Esophagus muscularis mucosa (tissue), 3 donors: ENCODE measurements at regions not wholly inside any gene's neighbourhood (a gene's known extent, or its start where the extent isn't known, plus 50 kb on each side); places are given as distances from the start of the nearest gene placed in this dataset.

Experiments used
- CTCF ChIP-seq, 3 experiments: fragments of 200-600 bp in 2 of 3; fragments of 450-650 bp in 1 of 3; sonication (generic) in 2 of 3; IDR thresholded peaks; one replicate each; pipeline ENCODE4 v1.5.1; 2017 to 2019; ENCODE audit warnings: antibody characterized with exemption in 3 of 3, mild to moderate bottlenecking in 2 of 3, moderate library complexity in 1 of 3
- POLR2A ChIP-seq: fragments of 450-650 bp; IDR thresholded peaks from one replicate; pipeline ENCODE4 v1.6.1; 2017; ENCODE audit warnings: antibody characterized with exemption, moderate library complexity, mild to moderate bottlenecking, low read depth
- POLR2AphosphoS5 ChIP-seq, 2 donors: sonication (generic); formaldehyde crosslinking; IDR thresholded peaks; one replicate each; pipeline ENCODE4 v1.6.1; 2017; ENCODE audit warnings: antibody characterized with exemption in 2 of 2

DNA sequence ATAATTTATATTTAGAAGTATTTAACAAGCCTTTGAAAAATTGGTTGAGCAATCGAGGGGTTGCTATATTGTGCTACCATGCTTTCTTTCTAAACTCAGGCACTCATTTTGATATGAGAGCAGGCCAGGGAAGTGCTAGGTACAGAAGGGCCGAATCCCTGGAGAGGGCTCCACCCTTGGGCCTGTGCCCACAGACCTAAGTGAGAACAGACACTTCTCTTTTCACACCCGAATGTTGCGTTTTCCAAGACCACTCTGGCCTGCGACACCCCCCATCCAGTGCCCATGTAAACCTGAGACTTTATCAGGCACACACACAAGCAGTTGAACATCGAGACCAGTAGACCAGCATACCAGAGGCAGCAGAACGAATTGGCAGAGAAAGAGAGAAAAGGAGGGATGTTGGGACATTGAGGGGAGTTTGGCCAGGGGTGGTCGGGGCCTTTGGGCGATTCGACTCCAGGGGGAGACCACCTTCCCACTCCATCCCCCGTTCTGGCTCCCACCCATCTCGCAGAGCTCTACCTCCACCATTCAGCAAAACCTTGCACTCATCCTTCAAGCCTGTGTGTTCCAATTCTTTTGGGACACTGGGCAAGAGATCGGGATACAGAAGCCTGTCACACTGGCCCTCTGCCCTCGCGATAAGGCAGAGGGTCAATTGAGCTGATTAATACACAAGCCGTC, 134.8 kb downstream of the FBXO4 start:
- TF ChIP-seq CTCF (IDR thresholded peaks at IDR 0.05) (no peak), POLR2AphosphoS5 (IDR thresholded peaks at IDR 0.05) (no peak), POLR2A (no peak)
